ENCODE measurements at regions not wholly inside any gene's neighbourhood (a gene's known extent, or its start where the extent isn't known, plus 50 kb on each side); places are given as distances from the start of the nearest gene placed in this dataset.

- no peak overlapping the region for H3K27ac ChIP-seq (ENCODE audit: low read depth, low read length, poor library complexity, severe bottlenecking)
- H3K4me2 ChIP-seq (ENCODE audit: low read length), result no peak overlapping the region
- H3K9me2 ChIP-seq (ENCODE audit: low read depth, low read length), result no peaks in the 10 kb centered on the region
- no peaks in the 10 kb centered on the region for H4K20me1 ChIP-seq (ENCODE audit: insufficient read depth, low read length)
- H3K79me2 ChIP-seq (ENCODE audit: insufficient read depth, low read length), result no peaks in the 10 kb centered on the region
- TF ChIP-seq CTCF (IDR thresholded peaks at IDR 0.05; ENCODE audit: low read length) (no peak), EZH2 (IDR thresholded peaks at IDR 0.05; ENCODE audit: borderline replicate concordance, low read length) (no peak)
- H3F3A ChIP-seq (ENCODE audit: insufficient read depth, low read length), result no peaks in the 10 kb centered on the region
- H3K9ac ChIP-seq (ENCODE audit: low read length), result no peak overlapping the region
- H3K9me3 ChIP-seq (ENCODE audit: low read length), result no peaks in the 10 kb centered on the region
- no peak overlapping the region for H3K4me3 ChIP-seq (ENCODE audit: low read depth, low read length, poor library complexity, severe bottlenecking)
- no peaks in the 10 kb centered on the region for H3K36me3 ChIP-seq (ENCODE audit: insufficient read depth, low read length)
- H3K4me1 ChIP-seq (ENCODE audit: insufficient read depth, low read length, severe bottlenecking), result no peaks in the 10 kb centered on the region
- H3K27me3 ChIP-seq (ENCODE audit: insufficient read depth, low read length), result no peaks in the 10 kb centered on the region
- H2AFZ ChIP-seq (ENCODE audit: low read length), result no peak overlapping the region
Measured at GRCh38 chr18:22765896-22766295, 167.2 kb upstream of the RBBP8 start.

GRCh38 chr18:22767653-22768052 is 165.5 kb upstream of the RBBP8 start:
- H3K9me2 ChIP-seq (ENCODE audit: low read depth, low read length), result no peaks in the 10 kb centered on the region
- H3K9me3 ChIP-seq (ENCODE audit: low read length), result no peaks in the 10 kb centered on the region
- no peak overlapping the region for H3K9ac ChIP-seq (ENCODE audit: low read length)
- no peaks in the 10 kb centered on the region for H3K79me2 ChIP-seq (ENCODE audit: insufficient read depth, low read length)
- no peaks in the 10 kb centered on the region for H3K36me3 ChIP-seq (ENCODE audit: insufficient read depth, low read length)
- no peaks in the 10 kb centered on the region for H3K27me3 ChIP-seq (ENCODE audit: insufficient read depth, low read length)
- no peak overlapping the region for H3K4me2 ChIP-seq (ENCODE audit: low read length)
- H3K4me1 ChIP-seq (ENCODE audit: insufficient read depth, low read length, severe bottlenecking), result no peaks in the 10 kb centered on the region
- H3F3A ChIP-seq (ENCODE audit: insufficient read depth, low read length), result no peaks in the 10 kb centered on the region
- no peak overlapping the region for H2AFZ ChIP-seq (ENCODE audit: low read length)
- no peak for TF ChIP-seq EZH2 (IDR thresholded peaks at IDR 0.05; ENCODE audit: borderline replicate concordance, low read length)
- no peak for TF ChIP-seq CTCF (IDR thresholded peaks at IDR 0.05; ENCODE audit: low read length)
- H3K4me3 ChIP-seq (ENCODE audit: low read depth, low read length, poor library complexity, severe bottlenecking), result no peak overlapping the region
- no peaks in the 10 kb centered on the region for H4K20me1 ChIP-seq (ENCODE audit: insufficient read depth, low read length)
- H3K27ac ChIP-seq (ENCODE audit: low read depth, low read length, poor library complexity, severe bottlenecking), result no peak overlapping the region

GRCh38 chr18:22773944-22774343 is 159.2 kb upstream of the RBBP8 start:
- Histone ChIP-seq H3K9ac (ENCODE audit: low read length) (no peak overlapping the region), H3K36me3 (ENCODE audit: insufficient read depth, low read length) (no peaks in the 10 kb centered on the region), H3K4me3 (ENCODE audit: low read depth, low read length, poor library complexity, severe bottlenecking) (no peak overlapping the region), H4K20me1 (ENCODE audit: insufficient read depth, low read length) (no peaks in the 10 kb centered on the region), H3K9me3 (ENCODE audit: low read length) (no peaks in the 10 kb centered on the region), H3K9me2 (ENCODE audit: low read depth, low read length) (no peaks in the 10 kb centered on the region), H3K27me3 (ENCODE audit: insufficient read depth, low read length) (no peaks in the 10 kb centered on the region), H3K79me2 (ENCODE audit: insufficient read depth, low read length) (no peaks in the 10 kb centered on the region), H2AFZ (ENCODE audit: low read length) (no peak overlapping the region), H3F3A (ENCODE audit: insufficient read depth, low read length) (no peaks in the 10 kb centered on the region), H3K4me2 (ENCODE audit: low read length) (no peak overlapping the region), H3K27ac (ENCODE audit: low read depth, low read length, poor library complexity, severe bottlenecking) (no peak overlapping the region), H3K4me1 (ENCODE audit: insufficient read depth, low read length, severe bottlenecking) (no peaks in the 10 kb centered on the region)
- TF ChIP-seq EZH2 (IDR thresholded peaks at IDR 0.05; ENCODE audit: borderline replicate concordance, low read length) (no peak), CTCF (IDR thresholded peaks at IDR 0.05; ENCODE audit: low read length) (no peak)
